HepG2 (cell line): ENCODE measurements at regions not wholly inside any gene's neighbourhood (a gene's known extent, or its start where the extent isn't known, plus 50 kb on each side); places are given as distances from the start of the nearest gene placed in this dataset.

ENCODE experiments used
- XRCC5 ChIP-seq: fragments of 200-400 bp; formaldehyde crosslinking; optimal IDR thresholded peaks from 2 replicates; pipeline ENCODE3; 2017; ENCODE audit warnings: mild to moderate bottlenecking, low read length
- TF ChIP-seq, protein P1 (sequence below): sonication (generic); formaldehyde crosslinking; IDR thresholded peaks from 2 replicates; pipeline ENCODE4 v1.5.1; 2020; ENCODE audit warnings: mild to moderate bottlenecking, moderate library complexity, missing genetic modification reagents
- TF ChIP-seq, protein P2 (sequence below): sonication (generic); formaldehyde crosslinking; IDR thresholded peaks from 2 replicates; pipeline ENCODE4 v1.4.0; 2020; ENCODE audit warnings: missing genetic modification reagents
- TF ChIP-seq, protein P3 (sequence below): sonication (generic); formaldehyde crosslinking; IDR thresholded peaks from 2 replicates; pipeline ENCODE4 v1.8.0; 2022; ENCODE audit warnings: low read depth, missing genetic modification reagents

DNA sequence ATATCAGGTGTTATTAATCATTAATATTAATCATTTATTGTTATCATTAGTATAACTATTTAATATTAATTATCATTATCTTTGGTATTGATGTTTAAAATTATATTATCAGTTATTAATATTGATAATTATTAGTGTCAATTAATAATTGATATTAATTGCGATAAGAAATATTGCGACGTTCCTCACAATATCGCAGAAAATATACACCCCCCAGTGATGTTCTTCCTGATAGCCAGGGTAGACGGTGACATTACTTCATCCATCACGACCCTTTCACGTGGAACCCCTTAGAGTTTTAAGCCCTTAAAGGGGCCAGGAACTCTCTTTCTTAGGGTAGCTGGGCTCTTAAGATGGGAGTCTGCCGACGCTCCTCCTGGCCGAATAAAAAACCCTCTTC, 98.6 kb upstream of the OSBPL11 start (continued):
- TF ChIP-seq, protein P1, sequence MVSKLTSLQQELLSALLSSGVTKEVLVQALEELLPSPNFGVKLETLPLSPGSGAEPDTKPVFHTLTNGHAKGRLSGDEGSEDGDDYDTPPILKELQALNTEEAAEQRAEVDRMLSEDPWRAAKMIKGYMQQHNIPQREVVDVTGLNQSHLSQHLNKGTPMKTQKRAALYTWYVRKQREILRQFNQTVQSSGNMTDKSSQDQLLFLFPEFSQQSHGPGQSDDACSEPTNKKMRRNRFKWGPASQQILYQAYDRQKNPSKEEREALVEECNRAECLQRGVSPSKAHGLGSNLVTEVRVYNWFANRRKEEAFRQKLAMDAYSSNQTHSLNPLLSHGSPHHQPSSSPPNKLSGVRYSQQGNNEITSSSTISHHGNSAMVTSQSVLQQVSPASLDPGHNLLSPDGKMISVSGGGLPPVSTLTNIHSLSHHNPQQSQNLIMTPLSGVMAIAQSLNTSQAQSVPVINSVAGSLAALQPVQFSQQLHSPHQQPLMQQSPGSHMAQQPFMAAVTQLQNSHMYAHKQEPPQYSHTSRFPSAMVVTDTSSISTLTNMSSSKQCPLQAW (CRISPR knock-in tag): no peak
- TF ChIP-seq, protein P2, sequence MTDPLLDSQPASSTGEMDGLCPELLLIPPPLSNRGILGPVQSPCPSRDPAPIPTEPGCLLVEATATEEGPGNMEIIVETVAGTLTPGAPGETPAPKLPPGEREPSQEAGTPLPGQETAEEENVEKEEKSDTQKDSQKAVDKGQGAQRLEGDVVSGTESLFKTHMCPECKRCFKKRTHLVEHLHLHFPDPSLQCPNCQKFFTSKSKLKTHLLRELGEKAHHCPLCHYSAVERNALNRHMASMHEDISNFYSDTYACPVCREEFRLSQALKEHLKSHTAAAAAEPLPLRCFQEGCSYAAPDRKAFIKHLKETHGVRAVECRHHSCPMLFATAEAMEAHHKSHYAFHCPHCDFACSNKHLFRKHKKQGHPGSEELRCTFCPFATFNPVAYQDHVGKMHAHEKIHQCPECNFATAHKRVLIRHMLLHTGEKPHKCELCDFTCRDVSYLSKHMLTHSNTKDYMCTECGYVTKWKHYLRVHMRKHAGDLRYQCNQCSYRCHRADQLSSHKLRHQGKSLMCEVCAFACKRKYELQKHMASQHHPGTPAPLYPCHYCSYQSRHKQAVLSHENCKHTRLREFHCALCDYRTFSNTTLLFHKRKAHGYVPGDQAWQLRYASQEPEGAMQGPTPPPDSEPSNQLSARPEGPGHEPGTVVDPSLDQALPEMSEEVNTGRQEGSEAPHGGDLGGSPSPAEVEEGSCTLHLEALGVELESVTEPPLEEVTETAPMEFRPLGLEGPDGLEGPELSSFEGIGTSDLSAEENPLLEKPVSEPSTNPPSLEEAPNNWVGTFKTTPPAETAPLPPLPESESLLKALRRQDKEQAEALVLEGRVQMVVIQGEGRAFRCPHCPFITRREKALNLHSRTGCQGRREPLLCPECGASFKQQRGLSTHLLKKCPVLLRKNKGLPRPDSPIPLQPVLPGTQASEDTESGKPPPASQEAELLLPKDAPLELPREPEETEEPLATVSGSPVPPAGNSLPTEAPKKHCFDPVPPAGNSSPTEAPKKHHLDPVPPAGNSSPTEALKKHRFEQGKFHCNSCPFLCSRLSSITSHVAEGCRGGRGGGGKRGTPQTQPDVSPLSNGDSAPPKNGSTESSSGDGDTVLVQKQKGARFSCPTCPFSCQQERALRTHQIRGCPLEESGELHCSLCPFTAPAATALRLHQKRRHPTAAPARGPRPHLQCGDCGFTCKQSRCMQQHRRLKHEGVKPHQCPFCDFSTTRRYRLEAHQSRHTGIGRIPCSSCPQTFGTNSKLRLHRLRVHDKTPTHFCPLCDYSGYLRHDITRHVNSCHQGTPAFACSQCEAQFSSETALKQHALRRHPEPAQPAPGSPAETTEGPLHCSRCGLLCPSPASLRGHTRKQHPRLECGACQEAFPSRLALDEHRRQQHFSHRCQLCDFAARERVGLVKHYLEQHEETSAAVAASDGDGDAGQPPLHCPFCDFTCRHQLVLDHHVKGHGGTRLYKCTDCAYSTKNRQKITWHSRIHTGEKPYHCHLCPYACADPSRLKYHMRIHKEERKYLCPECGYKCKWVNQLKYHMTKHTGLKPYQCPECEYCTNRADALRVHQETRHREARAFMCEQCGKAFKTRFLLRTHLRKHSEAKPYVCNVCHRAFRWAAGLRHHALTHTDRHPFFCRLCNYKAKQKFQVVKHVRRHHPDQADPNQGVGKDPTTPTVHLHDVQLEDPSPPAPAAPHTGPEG (CRISPR knock-in tag): no peak
- TF ChIP-seq, protein P3, sequence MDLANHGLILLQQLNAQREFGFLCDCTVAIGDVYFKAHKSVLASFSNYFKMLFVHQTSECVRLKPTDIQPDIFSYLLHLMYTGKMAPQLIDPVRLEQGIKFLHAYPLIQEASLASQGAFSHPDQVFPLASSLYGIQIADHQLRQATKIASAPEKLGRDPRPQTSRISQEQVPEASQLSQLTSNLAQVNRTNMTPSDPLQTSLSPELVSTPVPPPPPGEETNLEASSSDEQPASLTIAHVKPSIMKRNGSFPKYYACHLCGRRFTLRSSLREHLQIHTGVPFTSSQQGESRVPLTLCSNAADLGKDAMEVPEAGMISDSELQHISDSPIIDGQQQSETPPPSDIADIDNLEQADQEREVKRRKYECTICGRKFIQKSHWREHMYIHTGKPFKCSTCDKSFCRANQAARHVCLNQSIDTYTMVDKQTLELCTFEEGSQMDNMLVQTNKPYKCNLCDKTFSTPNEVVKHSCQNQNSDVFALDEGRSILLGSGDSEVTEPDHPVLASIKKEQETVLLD (CRISPR knock-in tag): no peak
- TF ChIP-seq XRCC5: no peak
